GM18498 (cell line): ENCODE measurements at regions not wholly inside any gene's neighbourhood (a gene's known extent, or its start where the extent isn't known, plus 50 kb on each side); places are given as distances from the start of the nearest gene placed in this dataset.
"Not testable (repeated sequence)": the region's sequence is repeated elsewhere in the genome, so short reads cannot be mapped to it uniquely, and the experiment has no call there.

ENCODE experiments used
- ATAC-seq: cut with Tn5 transposase; IDR thresholded peaks from one replicate; pipeline ENCODE4 v1.9.1; 2021; ENCODE audit warnings: mild to moderate bottlenecking, moderate library complexity; ENCODE audit not compliant: unreplicated experiment

GRCh38 chr10:55943403-55943802 is 417.7 kb downstream of the ZWINT start:
- ATAC-seq: no peak

GRCh38 chr10:55929291-55929690 is 431.8 kb downstream of the ZWINT start:
- no peak for ATAC-seq

- not testable (repeated sequence) for ATAC-seq
Measured at GRCh38 chr10:55899472-55900147, 461.4 kb downstream of the ZWINT start.

GRCh38 chr10:55897490-55897921 is 463.6 kb downstream of the ZWINT start:
- no peak for ATAC-seq

- no peak for ATAC-seq
Measured at GRCh38 chr10:55892276-55892675, 468.8 kb downstream of the ZWINT start.

- no peak for ATAC-seq
Measured at GRCh38 chr10:55881588-55881987, 479.5 kb downstream of the ZWINT start.

- ATAC-seq: no peak
Measured at GRCh38 chr10:55873485-55873884, 487.6 kb downstream of the ZWINT start.

GRCh38 chr10:55870186-55870585 is 490.9 kb downstream of the ZWINT start:
- ATAC-seq: no peak

- no peak for ATAC-seq
Measured at GRCh38 chr10:55867848-55868247, 493.2 kb downstream of the ZWINT start.

GRCh38 chr10:55858730-55859129 is 502.3 kb downstream of the ZWINT start:
- no peak for ATAC-seq

- ATAC-seq: no peak
Measured at GRCh38 chr10:55852900-55853299, 508.2 kb downstream of the ZWINT start.

- ATAC-seq: no peak
Measured at GRCh38 chr10:55837273-55837672, 523.8 kb downstream of the ZWINT start.

- no peak for ATAC-seq
Measured at GRCh38 chr10:55822096-55822495, 539.0 kb downstream of the ZWINT start.

GRCh38 chr10:55820478-55820877 is 540.6 kb downstream of the ZWINT start:
- ATAC-seq: no peak

- ATAC-seq: no peak
Measured at GRCh38 chr10:55820071-55820470, 541.0 kb downstream of the ZWINT start.

GRCh38 chr10:55813451-55814170 is 547.4 kb downstream of the ZWINT start:
- ATAC-seq: no peak

- no peak for ATAC-seq
Measured at GRCh38 chr10:55803055-55803454, 558.0 kb downstream of the ZWINT start.

- no peak for ATAC-seq
Measured at GRCh38 chr10:55801353-55801661, 559.8 kb downstream of the ZWINT start.

- no peak for ATAC-seq
Measured at GRCh38 chr10:55800602-55801352, 560.3 kb downstream of the ZWINT start.

GRCh38 chr10:55793024-55793423 is 568.0 kb downstream of the ZWINT start:
- no peak for ATAC-seq

GRCh38 chr10:55790276-55790675 is 570.8 kb downstream of the ZWINT start:
- ATAC-seq: not testable (repeated sequence)

- ATAC-seq: no peak
Measured at GRCh38 chr10:55786461-55787050, 574.5 kb downstream of the ZWINT start.
